OCI-LY7 (cell line): ENCODE measurements at regions not wholly inside any gene's neighbourhood (a gene's known extent, or its start where the extent isn't known, plus 50 kb on each side); places are given as distances from the start of the nearest gene placed in this dataset.

Source experiments
- BruUV-seq: library from RNA; stranded (reverse); fragments of 400-500 nt; replicated peaks from 2 replicates; lab custom pipeline; 2021; lab: Mats Ljungman, UMichigan
- CTCF ChIA-PET: fragments of 300-600 bp; sonication (Branson Sonifier 250); formaldehyde crosslinking; loops from one replicate; lab custom pipeline; 2022; ENCODE audit warnings: antibody characterized with exemption; ENCODE audit not compliant: unreplicated experiment; lab: Charles Lee
- POLR2A ChIA-PET: fragments of 300-600 bp; sonication (Branson Sonifier 250); formaldehyde crosslinking; loops from one replicate; lab custom pipeline; 2022; ENCODE audit warnings: antibody characterized with exemption; lab: Charles Lee
- DNase-seq: peaks from one replicate; pipeline ENCODE4 v3.0.0-alpha.2; 2015; ENCODE audit warnings: low spot score
- H2AFZ ChIP-seq: fragments of 200-600 bp; sonication (generic), shearing (Covaris generic); 2 replicates; pipeline ENCODE4 v1.6.1; 2014; ENCODE audit warnings: mild to moderate bottlenecking, antibody characterized with exemption, low read length, moderate library complexity
- H3K27ac ChIP-seq: fragments of 200-600 bp; sonication (generic); 2 replicates; pipeline ENCODE4 v1.5.1; 2014; ENCODE audit warnings: mixed run types, low read depth, mild to moderate bottlenecking, moderate library complexity, low read length, inconsistent platforms; ENCODE audit not compliant: poor library complexity, severe bottlenecking
- H3K36me3 ChIP-seq: fragments of 200-600 bp; sonication (generic); 2 replicates; pipeline ENCODE4 v1.6.1; 2014; ENCODE audit warnings: mild to moderate bottlenecking, antibody characterized with exemption, low read length, moderate library complexity, mixed read lengths; ENCODE audit not compliant: insufficient read depth
- H3K4me1 ChIP-seq: fragments of 200-600 bp; sonication (generic); 2 replicates; pipeline ENCODE4 v1.5.1; 2014; ENCODE audit warnings: mild to moderate bottlenecking, low read length; ENCODE audit not compliant: insufficient read depth, poor library complexity, severe bottlenecking
- H3K4me2 ChIP-seq: fragments of 200-600 bp; sonication (generic); 2 replicates; pipeline ENCODE4 v1.6.1; 2014; ENCODE audit warnings: mild to moderate bottlenecking, low read length
- H3K4me3 ChIP-seq: fragments of 200-600 bp; sonication (generic); 2 replicates; pipeline ENCODE4 v1.5.1; 2014; ENCODE audit warnings: mild to moderate bottlenecking, low read depth, low read length; ENCODE audit not compliant: poor library complexity, severe bottlenecking
- H3K79me2 ChIP-seq: fragments of 200-600 bp; sonication (generic); 2 replicates; pipeline ENCODE4 v1.6.1; 2016; ENCODE audit warnings: low read depth, mild to moderate bottlenecking, low read length, moderate library complexity, mixed read lengths; ENCODE audit not compliant: insufficient read depth
- H3K9me2 ChIP-seq: fragments of 200-600 bp; sonication (generic); 2 replicates; pipeline ENCODE4 v1.6.1; 2016; ENCODE audit warnings: mild to moderate bottlenecking, low read length, mixed read lengths; ENCODE audit not compliant: insufficient read depth
- H3K9me3 ChIP-seq: fragments of 200-600 bp; sonication (generic); 2 replicates; pipeline ENCODE4 v1.6.1; 2014; ENCODE audit warnings: mild to moderate bottlenecking, mixed run types, low read length, mixed read lengths
- H4K20me1 ChIP-seq: fragments of 200-600 bp; sonication (generic); 2 replicates; pipeline ENCODE4 v1.6.1; 2014; ENCODE audit warnings: mild to moderate bottlenecking, antibody characterized with exemption, low read length, moderate library complexity, mixed read lengths; ENCODE audit not compliant: insufficient read depth
- CTCF ChIP-seq: fragments of 200-600 bp; sonication (generic); conservative IDR thresholded peaks from 2 replicates; pipeline ENCODE4 v1.5.1; 2014; ENCODE audit warnings: mild to moderate bottlenecking, antibody characterized with exemption, low read length, moderate library complexity, mixed read lengths
- EZH2phosphoT487 ChIP-seq: fragments of 200-600 bp; sonication (generic); IDR thresholded peaks from 2 replicates; pipeline ENCODE4 v1.6.1; 2018; ENCODE audit warnings: low read depth, borderline replicate concordance, mild to moderate bottlenecking, mixed run types, antibody characterized with exemption, low read length, moderate library complexity, mixed read lengths
- intact Hi-C: fragments of 100-400 bp; cut with micrococcal nuclease; formaldehyde crosslinking; loops from one replicate; pipeline ENCODE4 v1.10.0; 2022; ENCODE audit not compliant: unreplicated experiment

GRCh38 chr3:94525043-94525442, 462.2 kb downstream of the NSUN3 start:
- intact Hi-C loops, result no loop called here
- CTCF ChIA-PET, result no interaction called here
- no TSS peak for BruUV-seq
- Histone ChIP-seq H3K36me3 (no peaks in the 10 kb centered on the region), H3K27ac (no peak overlapping the region), H3K79me2 (no peaks in the 10 kb centered on the region), H4K20me1 (no peaks in the 10 kb centered on the region), H2AFZ (no peak overlapping the region), H3K4me1 (no peaks in the 10 kb centered on the region), H3K9me2 (no peaks in the 10 kb centered on the region), H3K4me3 (no peak overlapping the region), H3K4me2 (no peak overlapping the region), H3K9me3 (no peaks in the 10 kb centered on the region)
- TF ChIP-seq CTCF, result peak; percentile 21; the same call in 1 of the 2 replicates
- TF ChIP-seq EZH2phosphoT487, result no peak
- POLR2A ChIA-PET, result interaction anchor here (0.7 kb wide), 1 partner anchor 267 kb away, joined by 3 read pairs; no protein-coding TSS in a partner anchor
- DNase-seq, result no peak

GRCh38 chr3:94529816-94530215, 467.0 kb downstream of the NSUN3 start:
- Histone ChIP-seq H3K79me2 (no peaks in the 10 kb centered on the region), H3K9me2 (no peaks in the 10 kb centered on the region), H3K9me3 (no peaks in the 10 kb centered on the region), H3K4me2 (no peak overlapping the region), H4K20me1 (no peaks in the 10 kb centered on the region), H3K36me3 (no peaks in the 10 kb centered on the region), H3K4me1 (no peaks in the 10 kb centered on the region), H3K4me3 (no peak overlapping the region), H3K27ac (no peak overlapping the region), H2AFZ (no peak overlapping the region)
- TF ChIP-seq EZH2phosphoT487, result no peak
- no peak for TF ChIP-seq CTCF
- intact Hi-C loops, result no loop called here
- ChIA-PET CTCF (no interaction called here), POLR2A (interaction anchor here (0.7 kb wide), 2 partner anchors 1098 to 1168 kb away, joined by 5 to 7 read pairs; no protein-coding TSS in a partner anchor)
- DNase-seq, result no peak
- BruUV-seq, result no TSS peak

GRCh38 chr3:94532951-94533350, 470.1 kb downstream of the NSUN3 start:
- no peaks in the 10 kb centered on the region for H3K36me3 ChIP-seq
- intact Hi-C loops, result no loop called here
- H3K4me2 ChIP-seq, result no peak overlapping the region
- no peaks in the 10 kb centered on the region for H3K9me3 ChIP-seq
- TF ChIP-seq EZH2phosphoT487 (no peak), CTCF (no peak)
- no peaks in the 10 kb centered on the region for H4K20me1 ChIP-seq
- H3K79me2 ChIP-seq, result no peaks in the 10 kb centered on the region
- no peaks in the 10 kb centered on the region for H3K4me1 ChIP-seq
- DNase-seq, result no peak
- H3K27ac ChIP-seq, result no peak overlapping the region
- CTCF ChIA-PET, result no interaction called here
- no peaks in the 10 kb centered on the region for H3K9me2 ChIP-seq
- no peak overlapping the region for H3K4me3 ChIP-seq
- no TSS peak for BruUV-seq
- no peak overlapping the region for H2AFZ ChIP-seq
- POLR2A ChIA-PET, result no interaction called here
